AG04450 (cell line): ENCODE measurements at regions not wholly inside any gene's neighbourhood (a gene's known extent, or its start where the extent isn't known, plus 50 kb on each side); places are given as distances from the start of the nearest gene placed in this dataset.
"Not testable (repeated sequence)": the region's sequence is repeated elsewhere in the genome, so short reads cannot be mapped to it uniquely, and the experiment has no call there.

Experiments used
- CTCF ChIA-PET: fragments of 300-600, 350-600 bp; formaldehyde crosslinking; extraction: SDS; loops from one replicate; lab custom pipeline; 2022; ENCODE audit warnings: antibody characterized with exemption, inconsistent platforms; lab: Charles Lee
- POLR2A ChIA-PET: fragments of 350-600 bp; formaldehyde crosslinking; extraction: SDS; loops from one replicate; lab custom pipeline; 2021; ENCODE audit warnings: antibody characterized with exemption, inconsistent platforms; lab: Yijun Ruan, JAX
- DNase-seq: peaks from one replicate; pipeline ENCODE4 v3.0.0-alpha.2; 2011; ENCODE audit warnings: low read depth, low spot score
- H3K27ac ChIP-seq: one replicate; pipeline ENCODE4 v1.5.1; 2012; ENCODE audit warnings: low read depth, low read length, control low read depth
- H3K27me3 ChIP-seq: one replicate; pipeline ENCODE4 v1.6.0; 2012; ENCODE audit warnings: low read length; ENCODE audit not compliant: control insufficient read depth, insufficient read depth
- H3K4me3 ChIP-seq: 2 replicates; pipeline ENCODE4 v1.5.1; 2011; ENCODE audit warnings: mild to moderate bottlenecking, low read depth, low read length, control low read depth
- H3K9me3 ChIP-seq: 2 replicates; pipeline ENCODE4 v1.5.1; 2012; ENCODE audit warnings: low read length; ENCODE audit not compliant: control insufficient read depth, insufficient read depth
- TF ChIP-seq, protein P1 (sequence below): IDR thresholded peaks from 2 replicates; pipeline ENCODE4 v1.5.1; 2011; ENCODE audit warnings: low read depth, low read length, control low read depth, inconsistent platforms

DNA sequence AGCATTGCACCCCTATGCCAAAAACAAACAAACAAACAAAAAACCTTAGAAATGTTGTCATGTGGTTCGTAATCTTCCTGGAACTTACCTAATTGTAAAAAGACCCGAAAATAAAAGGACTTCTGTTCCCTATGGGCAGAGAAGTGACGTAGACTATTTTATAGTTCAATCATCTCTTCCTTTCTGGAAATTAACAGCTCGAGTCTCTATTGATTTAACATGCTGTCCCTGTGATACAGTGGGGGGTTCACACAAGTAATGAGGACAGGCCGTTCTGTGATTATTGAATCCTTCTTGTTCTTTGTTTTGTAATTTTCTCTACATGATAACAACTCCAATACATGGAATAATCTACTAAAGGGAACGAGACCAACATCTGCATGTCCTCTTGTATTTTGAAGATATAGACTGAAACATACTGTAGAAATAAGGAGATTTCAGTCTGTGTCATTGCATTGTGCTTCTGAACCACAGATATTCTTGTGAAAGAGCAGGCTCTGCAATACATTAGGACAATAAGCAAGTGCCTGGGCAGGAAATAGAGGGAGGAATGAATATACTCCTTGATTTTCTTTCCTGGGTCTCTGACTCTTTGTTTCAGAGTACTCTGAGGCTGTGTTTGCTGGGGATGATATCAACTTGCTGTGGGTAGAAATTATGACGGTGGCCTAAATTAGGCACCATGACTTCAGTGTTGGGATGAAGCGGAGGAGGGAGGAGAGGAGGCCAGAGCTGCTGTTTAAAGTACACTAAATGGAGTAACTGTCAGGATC is 65.7 kb upstream of the PPM1B start:
- POLR2A ChIA-PET, result no interaction called here
- no peak overlapping the region for H3K27ac ChIP-seq
- H3K4me3 ChIP-seq, result no peak overlapping the region
- no peaks in the 10 kb centered on the region for H3K27me3 ChIP-seq
- TF ChIP-seq, protein P1, sequence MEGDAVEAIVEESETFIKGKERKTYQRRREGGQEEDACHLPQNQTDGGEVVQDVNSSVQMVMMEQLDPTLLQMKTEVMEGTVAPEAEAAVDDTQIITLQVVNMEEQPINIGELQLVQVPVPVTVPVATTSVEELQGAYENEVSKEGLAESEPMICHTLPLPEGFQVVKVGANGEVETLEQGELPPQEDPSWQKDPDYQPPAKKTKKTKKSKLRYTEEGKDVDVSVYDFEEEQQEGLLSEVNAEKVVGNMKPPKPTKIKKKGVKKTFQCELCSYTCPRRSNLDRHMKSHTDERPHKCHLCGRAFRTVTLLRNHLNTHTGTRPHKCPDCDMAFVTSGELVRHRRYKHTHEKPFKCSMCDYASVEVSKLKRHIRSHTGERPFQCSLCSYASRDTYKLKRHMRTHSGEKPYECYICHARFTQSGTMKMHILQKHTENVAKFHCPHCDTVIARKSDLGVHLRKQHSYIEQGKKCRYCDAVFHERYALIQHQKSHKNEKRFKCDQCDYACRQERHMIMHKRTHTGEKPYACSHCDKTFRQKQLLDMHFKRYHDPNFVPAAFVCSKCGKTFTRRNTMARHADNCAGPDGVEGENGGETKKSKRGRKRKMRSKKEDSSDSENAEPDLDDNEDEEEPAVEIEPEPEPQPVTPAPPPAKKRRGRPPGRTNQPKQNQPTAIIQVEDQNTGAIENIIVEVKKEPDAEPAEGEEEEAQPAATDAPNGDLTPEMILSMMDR, result no peak
- no peaks in the 10 kb centered on the region for H3K9me3 ChIP-seq
- CTCF ChIA-PET, result no interaction called here
- no peak for DNase-seq

DNA sequence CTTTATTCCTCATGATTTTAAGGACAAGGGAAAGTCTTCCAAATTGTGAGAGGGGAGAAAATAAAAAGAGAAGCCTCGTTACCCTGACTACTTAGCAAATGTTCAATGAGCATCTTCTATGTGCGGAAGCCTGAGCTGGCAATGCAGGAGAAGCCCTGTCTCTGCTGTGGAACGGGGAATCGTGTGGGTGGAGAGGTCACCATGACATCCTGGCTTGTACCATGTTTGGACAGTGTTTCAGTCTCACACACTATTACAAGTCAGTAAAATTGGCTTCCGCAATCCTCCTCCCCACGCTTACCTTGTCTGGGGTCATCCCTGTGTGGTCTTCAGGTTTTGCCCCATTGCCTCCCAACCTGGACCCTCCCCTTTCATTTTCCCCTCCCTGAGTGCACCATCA is 65.0 kb upstream of the PPM1B start:
- TF ChIP-seq, protein P1, result no peak
- no peak overlapping the region for H3K27ac ChIP-seq
- no peaks in the 10 kb centered on the region for H3K27me3 ChIP-seq
- H3K4me3 ChIP-seq, result no peak overlapping the region
- no peaks in the 10 kb centered on the region for H3K9me3 ChIP-seq
- ChIA-PET POLR2A (no interaction called here), CTCF (no interaction called here)
- no peak for DNase-seq

DNA sequence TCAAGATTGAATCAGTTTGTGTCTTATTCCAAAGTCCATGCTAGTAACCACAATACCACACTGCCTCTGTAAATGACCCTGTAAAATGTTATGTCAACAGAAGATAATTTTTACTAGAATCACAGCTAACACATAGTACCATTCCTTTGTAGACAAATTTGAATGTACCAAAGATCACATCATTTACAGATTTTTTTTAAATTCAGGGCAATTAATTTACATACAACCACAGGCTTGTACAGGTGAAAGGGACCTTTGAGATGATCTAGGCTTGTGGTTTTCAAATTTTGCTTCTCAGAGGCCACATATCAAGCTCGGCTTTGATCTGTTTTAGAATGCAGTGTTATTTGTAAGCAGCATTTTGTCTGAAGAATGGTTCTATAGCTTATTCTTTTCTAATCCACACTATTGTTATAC is 63.8 kb upstream of the PPM1B start:
- Histone ChIP-seq H3K4me3 (no peak overlapping the region), H3K9me3 (no peaks in the 10 kb centered on the region), H3K27ac (no peak overlapping the region), H3K27me3 (no peaks in the 10 kb centered on the region)
- DNase-seq, result no peak
- TF ChIP-seq, protein P1, result no peak
- CTCF ChIA-PET, result interaction anchor here (1.0 kb wide), 1 partner anchor 61 kb away, joined by 5 read pairs; no protein-coding TSS in a partner anchor
- POLR2A ChIA-PET, result no interaction called here

DNA sequence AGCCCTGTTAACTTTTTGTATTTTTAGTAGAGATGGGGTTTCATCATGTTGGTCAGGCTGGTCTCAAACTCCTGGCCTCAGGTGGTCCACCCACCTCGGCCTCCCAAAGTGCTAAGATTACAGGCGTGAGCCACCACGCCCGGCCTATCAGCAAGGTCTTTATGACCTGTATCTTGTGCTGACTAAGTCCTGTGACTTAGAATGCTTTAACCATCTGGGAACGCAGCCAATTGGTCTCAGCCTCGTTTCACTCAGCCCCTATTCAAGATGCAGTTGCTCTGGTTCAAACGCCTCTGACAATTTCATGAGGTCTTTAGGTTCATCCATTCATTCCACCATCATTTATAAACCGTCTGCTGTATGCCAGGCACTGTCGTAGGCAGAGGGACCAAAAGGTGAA is 62.2 kb upstream of the PPM1B start:
- POLR2A ChIA-PET, H3K27me3 ChIP-seq, H3K4me3 ChIP-seq, H3K27ac ChIP-seq, H3K9me3 ChIP-seq, DNase-seq: not testable (repeated sequence)
- CTCF ChIA-PET, result interaction anchor here (1.3 kb wide), 1 partner anchor 62 kb away, joined by 4 read pairs; no protein-coding TSS in a partner anchor

DNA sequence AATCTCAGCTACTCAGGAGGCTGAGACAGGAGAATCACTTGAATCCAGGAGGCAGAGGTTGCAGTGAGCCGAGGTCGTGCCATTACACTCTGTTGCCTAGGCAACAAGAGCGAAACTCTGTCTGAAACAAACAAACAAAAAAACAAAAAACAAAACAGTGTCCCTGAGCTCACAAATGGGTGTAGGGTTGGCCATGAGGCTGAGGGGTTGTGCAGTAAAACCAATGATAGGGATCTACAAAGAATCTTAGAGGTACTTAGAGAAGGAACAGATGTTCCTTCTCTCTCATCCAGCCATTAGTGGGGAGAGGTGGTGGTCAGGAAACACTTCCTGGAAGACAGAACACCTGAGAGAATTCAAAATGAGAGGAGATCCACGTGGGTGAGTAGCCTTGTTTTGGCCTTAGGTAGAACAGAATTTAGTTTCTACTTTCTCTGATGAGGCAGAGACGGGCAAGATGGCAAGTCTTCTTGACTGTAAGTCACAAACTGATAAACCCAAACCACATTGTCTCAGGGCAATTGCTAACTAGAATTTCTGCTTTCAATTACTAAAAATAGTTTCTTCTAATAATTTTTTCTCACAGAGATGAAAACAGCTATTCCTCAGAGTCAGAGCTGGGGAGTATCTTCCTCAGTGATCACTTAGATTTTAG is 61.5 kb upstream of the PPM1B start:
- DNase-seq, result no peak
- ChIA-PET POLR2A (no interaction called here), CTCF (interaction anchor here (1.3 to 1.8 kb wide), 2 partner anchors 20 to 63 kb away, joined by 4 to 6 read pairs; no protein-coding TSS in a partner anchor)
- no peaks in the 10 kb centered on the region for H3K27me3 ChIP-seq
- no peak overlapping the region for H3K27ac ChIP-seq
- H3K4me3 ChIP-seq, result no peak overlapping the region
- no peaks in the 10 kb centered on the region for H3K9me3 ChIP-seq
- TF ChIP-seq, protein P1, result no peak
